K562 (cell line): ENCODE measurements at regions not wholly inside any gene's neighbourhood (a gene's known extent, or its start where the extent isn't known, plus 50 kb on each side); places are given as distances from the start of the nearest gene placed in this dataset.

Experiments used
- ATAC-seq: fragments of 200-7000 bp; cut with Tn5 transposase; 3 replicates; pipeline ENCODE4 v1.9.1; 2020; ENCODE audit warnings: moderate library complexity
- BruUV-seq: library from RNA; stranded (reverse); fragments of 400-500 nt; replicated peaks from 2 replicates; lab custom pipeline; 2021; lab: Mats Ljungman, UMichigan
- CTCF ChIA-PET: fragments of 300-600 bp; formaldehyde crosslinking; extraction: SDS; loops from one replicate; lab custom pipeline; 2021; ENCODE audit warnings: low intra/inter-chr PET ratio; lab: Yijun Ruan, JAX
- POLR2A ChIA-PET: fragments of 300-600, 350-650 bp; sonication (Branson Sonifier 250); formaldehyde crosslinking; extraction: SDS; loops from one replicate; lab custom pipeline; 2021; ENCODE audit warnings: antibody characterized with exemption, inconsistent platforms; lab: Yijun Ruan, JAX
- DNase-seq, 4 experiments: peaks; one replicate each; pipeline versions ENCODE4 v3.0.0 to v3.0.0-alpha.2; 2011 to 2018; ENCODE audit warnings: low spot score in 3 of 4, mixed read lengths in 3 of 4; ENCODE audit errors: extremely low read depth in 1 of 4
- FAIRE-seq: peaks from 2 replicates; lab custom pipeline; 2011; peaks lifted over from hg19 to GRCh38; lab: Jason Lieb, UNC
- H2AFZ ChIP-seq: 2 replicates; pipeline ENCODE4 v1.6.0; 2011; ENCODE audit warnings: low read depth, low read length, control low read depth, inconsistent platforms
- H3K27ac ChIP-seq: fragments of 200-600 bp; 3 replicates; pipeline ENCODE4 v1.8.0; 2011; ENCODE audit warnings: low read depth, mild to moderate bottlenecking, control low read depth, inconsistent platforms, low read length, moderate library complexity, mixed read lengths; ENCODE audit errors: extremely low read depth
- H3K27me3 ChIP-seq, 2 experiments: fragments of 300-600 bp in 1 of 2; 2 replicates in 1 of 2; 3 replicates in 1 of 2; pipeline versions ENCODE4 v1.6.0 to v1.8.0; 2011; ENCODE audit warnings: inconsistent platforms in 2 of 2, low read length in 2 of 2, mild to moderate bottlenecking in 1 of 2, mixed read lengths in 1 of 2, moderate library complexity in 1 of 2; ENCODE audit not compliant: control insufficient read depth in 2 of 2, insufficient read depth in 2 of 2
- H3K36me3 ChIP-seq: fragments of 300-600 bp; 3 replicates; pipeline ENCODE4 v1.8.0; 2011; ENCODE audit warnings: mild to moderate bottlenecking, low read length, inconsistent platforms; ENCODE audit not compliant: control insufficient read depth, insufficient read depth
- H3K4me1 ChIP-seq, 2 experiments: fragments of 200-600 bp in 1 of 2; replicated peaks in 1 of 2; 2 replicates in 1 of 2; 3 replicates in 1 of 2; pipeline versions ENCODE4 v1.5.1 to v1.8.0; 2011; ENCODE audit warnings: inconsistent platforms in 2 of 2, low read length in 2 of 2, mild to moderate bottlenecking in 1 of 2, mixed read lengths in 1 of 2, moderate library complexity in 1 of 2; ENCODE audit not compliant: control insufficient read depth in 2 of 2, insufficient read depth in 2 of 2
- H3K4me2 ChIP-seq: 2 replicates; pipeline ENCODE4 v1.6.1; 2011; ENCODE audit warnings: low read length, control low read depth, inconsistent platforms, mixed read lengths; ENCODE audit not compliant: insufficient read depth
- H3K4me3 ChIP-seq: fragments of 200-600 bp; sonication (generic), shearing (Covaris generic); 2 replicates; pipeline ENCODE4 v1.5.1; 2016; ENCODE audit warnings: control low read depth, inconsistent platforms
- H3K79me2 ChIP-seq: fragments of 200-600 bp; 3 replicates; pipeline ENCODE4 v1.8.0; 2011; ENCODE audit warnings: low read length, inconsistent platforms; ENCODE audit not compliant: control insufficient read depth, insufficient read depth
- H3K9ac ChIP-seq, 2 experiments: 2 replicates each; pipeline versions ENCODE4 v1.6.0 to v1.6.1; 2011; ENCODE audit warnings: low read depth in 2 of 2, low read length in 2 of 2, control low read depth in 1 of 2, inconsistent platforms in 1 of 2, mild to moderate bottlenecking in 1 of 2, mixed read lengths in 1 of 2; ENCODE audit not compliant: insufficient read depth in 1 of 2
- H3K9me1 ChIP-seq: one replicate; pipeline ENCODE4 v1.6.0; 2011; ENCODE audit warnings: inconsistent platforms, mild to moderate bottlenecking, low read length, moderate library complexity; ENCODE audit not compliant: control insufficient read depth, insufficient read depth
- H3K9me3 ChIP-seq: replicated peaks from 2 replicates; pipeline ENCODE4 v1.5.1; 2011; ENCODE audit warnings: low read depth, low read length, inconsistent platforms; ENCODE audit not compliant: control insufficient read depth, insufficient read depth
- H4K20me1 ChIP-seq: replicated peaks from 2 replicates; pipeline ENCODE4 v1.6.1; 2011; ENCODE audit warnings: low read length, inconsistent platforms, mixed read lengths; ENCODE audit not compliant: control insufficient read depth, insufficient read depth
- CBX5 ChIP-seq: IDR thresholded peaks from 2 replicates; pipeline ENCODE4 v1.6.1; 2014; ENCODE audit warnings: low read depth, borderline replicate concordance
- NFIC ChIP-seq: fragments of 450-650 bp; IDR thresholded peaks from 2 replicates; pipeline ENCODE4 v1.6.1; 2017; ENCODE audit warnings: mild to moderate bottlenecking, inconsistent platforms
- NFIX ChIP-seq: fragments of 250-450 bp; sonication (Bioruptor Pico); IDR thresholded peaks from 2 replicates; pipeline ENCODE4 v1.4.0; 2020; ENCODE audit warnings: low read depth, mild to moderate bottlenecking, moderate library complexity
- POLR2AphosphoS2 ChIP-seq: IDR thresholded peaks from 2 replicates; pipeline ENCODE4 v1.6.1; 2012; ENCODE audit warnings: low read length, improper control_type of control experiment
- RBM25 ChIP-seq: fragments of 200-400 bp; formaldehyde crosslinking; IDR thresholded peaks from 2 replicates; pipeline ENCODE4 v1.6.1; 2018; ENCODE audit warnings: low read length, low read depth, moderate library complexity; ENCODE audit not compliant: severe bottlenecking
- SMARCC2 ChIP-seq: fragments of 450-650 bp; IDR thresholded peaks from 2 replicates; pipeline ENCODE4 v1.6.1; 2017; ENCODE audit warnings: antibody characterized with exemption, moderate library complexity, mild to moderate bottlenecking, low read depth
- ZNF586 ChIP-seq: fragments of 450-650 bp; formaldehyde crosslinking; conservative IDR thresholded peaks from 2 replicates; pipeline ENCODE4 v1.4.0; 2020; ENCODE audit warnings: mild to moderate bottlenecking, moderate library complexity
- ZNF79 ChIP-seq: fragments of 250-450 bp; sonication (Bioruptor Pico); IDR thresholded peaks from 2 replicates; pipeline ENCODE4 v1.4.0; 2020; ENCODE audit warnings: low read depth, mild to moderate bottlenecking, moderate library complexity
- whole genome bisulfite sequencing: fragments of 100-300 bp; shearing (Covaris generic); methylation state at CpG from one replicate; pipeline ENCODE4 v1.1.6; 2016; ENCODE audit warnings: low coverage, mixed read lengths; ENCODE audit not compliant: insufficient coverage; ENCODE audit errors: missing lambda C conversion rate; 5-methylcytosine and 5-hydroxymethylcytosine counted together
- in situ Hi-C: fragments of 300-500 bp; cut with MboI; formaldehyde crosslinking; loops from 4 replicates; pipeline ENCODE4 v1.15.0; 2018; ENCODE audit warnings: inconsistent platforms, mixed read lengths
- intact Hi-C: fragments of 100-400 bp; cut with micrococcal nuclease; formaldehyde crosslinking; loops from 2 replicates; pipeline ENCODE4 v1.14.2; 2022

DNA sequence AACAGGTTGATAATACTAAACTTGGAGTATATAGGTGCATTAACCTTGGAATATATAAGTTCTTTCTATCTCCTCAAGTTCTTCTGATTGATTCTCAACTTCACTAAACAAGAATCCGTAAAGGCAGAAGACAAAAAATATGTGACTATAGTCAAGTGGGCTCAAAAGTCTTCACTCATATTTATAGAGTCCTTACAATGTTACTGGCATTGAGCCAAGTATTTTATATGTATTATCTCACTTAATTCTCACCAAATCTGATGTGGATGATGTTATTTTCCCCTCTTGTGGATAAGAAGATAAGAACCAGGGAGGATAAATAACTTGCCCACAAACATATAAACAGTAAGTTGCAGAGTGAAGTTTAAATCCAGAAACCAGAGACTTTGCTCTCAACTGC is 486.9 kb downstream of the LRRIQ3 start:
- no peaks in the 10 kb centered on the region for H3K4me1 ChIP-seq
- no peaks in the 10 kb centered on the region for H3K9me1 ChIP-seq
- H3K27ac ChIP-seq, result no peak overlapping the region
- H3K36me3 ChIP-seq, result no peaks in the 10 kb centered on the region
- DNase-seq (no peak), FAIRE-seq (no peak), ATAC-seq (no peak)
- no peak overlapping the region for H3K4me3 ChIP-seq
- no peaks in the 10 kb centered on the region for H3K79me2 ChIP-seq
- H4K20me1 ChIP-seq, result no peaks in the 10 kb centered on the region
- H3K27me3 ChIP-seq, result no peaks in the 10 kb centered on the region
- ChIA-PET POLR2A (no interaction called here), CTCF (no interaction called here)
- peak; percentile 82 for TF ChIP-seq NFIX
- TF ChIP-seq NFIC, result peak; percentile 81
- no peak for TF ChIP-seq ZNF586 (CRISPR knock-in tag)
- no peak overlapping the region for H3K9ac ChIP-seq
- no peaks in the 10 kb centered on the region for H3K9me3 ChIP-seq
- in situ Hi-C loops, result no loop called here
- intact Hi-C loops, result no loop called here
- BruUV-seq, result no TSS peak
- no peak overlapping the region for H2AFZ ChIP-seq
- 0% methylated on average over 1 of the region's 1 CpG for whole genome bisulfite sequencing
- no peak overlapping the region for H3K4me2 ChIP-seq

DNA sequence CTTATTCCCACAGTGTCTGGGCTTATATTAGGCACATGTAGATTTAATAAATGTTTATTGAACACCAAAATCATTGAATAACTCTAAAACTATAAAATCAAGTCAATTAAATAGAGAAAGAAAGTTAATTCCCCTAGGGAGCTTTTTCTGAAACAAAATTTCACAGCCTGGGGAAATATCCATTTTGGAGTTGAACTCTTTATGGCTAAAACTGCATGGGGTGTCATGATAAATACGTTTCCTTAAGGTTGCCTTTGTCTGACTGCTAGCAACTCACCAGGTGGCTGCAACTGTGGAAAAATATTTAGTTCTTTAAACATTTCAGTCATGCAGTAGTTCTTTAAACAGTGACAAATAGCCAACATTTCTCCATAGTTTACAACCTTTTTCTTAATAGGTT is 496.1 kb downstream of the LRRIQ3 start:
- in situ Hi-C loops (no loop called here), intact Hi-C loops (no loop called here)
- no peaks in the 10 kb centered on the region for H3K9me3 ChIP-seq
- no peaks in the 10 kb centered on the region for H4K20me1 ChIP-seq
- no peaks in the 10 kb centered on the region for H3K79me2 ChIP-seq
- 0% methylated on average over 1 of the region's 1 CpG for WGBS
- BruUV-seq, result no TSS peak
- TF ChIP-seq POLR2AphosphoS2 (no peak), SMARCC2 (no peak), ZNF79 (CRISPR knock-in tag) (no peak), CBX5 (no peak), RBM25 (no peak)
- no peak overlapping the region for H3K27ac ChIP-seq
- ATAC-seq, result no peak
- no peak for FAIRE-seq
- DNase-seq, result no peak
- H3K4me3 ChIP-seq, result no peak overlapping the region
- POLR2A ChIA-PET, result no interaction called here
- no peaks in the 10 kb centered on the region for H3K36me3 ChIP-seq
- H3K4me1 ChIP-seq, result no peaks in the 10 kb centered on the region
- no peak overlapping the region for H3K9ac ChIP-seq
- no peaks in the 10 kb centered on the region for H3K27me3 ChIP-seq
- no peaks in the 10 kb centered on the region for H3K9me1 ChIP-seq
- no peak overlapping the region for H3K4me2 ChIP-seq
- H2AFZ ChIP-seq, result no peak overlapping the region
- CTCF ChIA-PET, result no interaction called here
